SHP77 treated with DMSO at 0.1 percent for 48 hours (cell line): ENCODE measurements at regions not wholly inside any gene's neighbourhood (a gene's known extent, or its start where the extent isn't known, plus 50 kb on each side); places are given as distances from the start of the nearest gene placed in this dataset.

ENCODE experiments used
- DNase-seq: peaks from one replicate; lab custom pipeline; 2025; lab: John Stamatoyannopoulos, UW

GRCh38 chr14:36465178-36465577 lies 54.9 kb downstream of the NKX2-1 start:
- no peak for DNase-seq

GRCh38 chr14:36462890-36463289 lies 57.1 kb downstream of the NKX2-1 start:
- DNase-seq = no peak

DNA sequence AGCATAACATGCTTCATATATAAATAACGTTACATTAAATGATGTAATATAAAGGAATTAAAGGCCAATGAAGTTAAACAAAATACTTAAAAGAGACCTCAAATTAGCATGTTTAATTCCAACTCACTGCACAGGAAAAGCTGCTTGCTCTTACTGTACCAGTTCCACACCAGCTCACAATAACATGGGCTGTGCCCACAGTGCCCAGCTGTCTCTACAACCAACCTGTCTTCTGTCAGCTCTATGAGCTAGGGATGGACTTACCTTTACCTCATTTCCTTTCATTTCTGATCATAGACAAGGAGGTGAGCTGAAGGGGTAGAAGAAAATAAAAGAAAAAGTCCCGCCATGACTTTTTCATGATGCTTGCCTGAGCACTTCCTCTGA lies 64.8 kb downstream of the NKX2-1 start:
- DNase-seq = no peak

GRCh38 chr14:36454599-36455240 lies 65.3 kb downstream of the NKX2-1 start:
- DNase-seq = no peak

GRCh38 chr14:36452860-36453259 lies 67.2 kb downstream of the NKX2-1 start:
- no peak for DNase-seq

DNA sequence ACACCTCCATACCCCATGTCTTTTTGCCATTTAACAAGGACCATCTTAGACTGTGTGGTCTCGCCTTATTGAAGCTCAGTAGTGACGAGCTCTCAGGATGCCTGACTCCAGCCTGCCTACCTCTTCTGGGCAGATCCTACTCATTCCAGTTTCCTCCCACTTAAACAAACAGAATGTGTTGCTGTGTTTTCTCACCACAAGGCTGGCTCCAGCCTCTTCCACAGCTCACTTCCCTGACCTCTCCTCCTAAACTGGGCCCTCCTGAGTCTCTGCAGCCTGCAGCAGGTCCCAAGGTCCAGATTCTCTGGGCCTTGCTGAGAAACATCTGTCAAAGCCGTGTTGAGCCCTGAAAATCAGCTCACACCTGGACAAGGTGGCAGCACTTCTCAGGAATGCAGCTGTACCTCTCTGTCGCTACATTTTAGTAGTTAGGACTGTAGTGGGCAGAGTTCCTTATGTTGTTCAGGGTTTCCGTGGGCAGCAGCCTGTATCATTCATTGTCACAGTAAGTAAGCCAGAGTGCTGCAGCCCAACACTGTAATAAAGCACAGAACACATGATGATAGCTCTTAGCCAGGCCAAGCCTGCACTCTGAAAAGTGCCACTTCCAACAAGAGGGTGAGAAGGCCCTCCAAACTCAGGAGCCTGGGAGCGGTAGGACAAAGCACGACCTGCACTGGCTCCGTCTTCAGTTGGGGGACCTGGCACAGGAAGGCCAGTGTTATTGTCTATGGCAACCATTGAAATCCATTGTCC lies 68.5 kb downstream of the NKX2-1 start:
- DNase-seq = no peak

- DNase-seq = no peak
Observed at GRCh38 chr14:36450550-36450949, 69.5 kb downstream of the NKX2-1 start.

GRCh38 chr14:36449903-36450302 lies 70.1 kb downstream of the NKX2-1 start:
- no peak for DNase-seq

- DNase-seq = no peak
Observed at GRCh38 chr14:36443374-36443773, 76.7 kb downstream of the NKX2-1 start.

DNA sequence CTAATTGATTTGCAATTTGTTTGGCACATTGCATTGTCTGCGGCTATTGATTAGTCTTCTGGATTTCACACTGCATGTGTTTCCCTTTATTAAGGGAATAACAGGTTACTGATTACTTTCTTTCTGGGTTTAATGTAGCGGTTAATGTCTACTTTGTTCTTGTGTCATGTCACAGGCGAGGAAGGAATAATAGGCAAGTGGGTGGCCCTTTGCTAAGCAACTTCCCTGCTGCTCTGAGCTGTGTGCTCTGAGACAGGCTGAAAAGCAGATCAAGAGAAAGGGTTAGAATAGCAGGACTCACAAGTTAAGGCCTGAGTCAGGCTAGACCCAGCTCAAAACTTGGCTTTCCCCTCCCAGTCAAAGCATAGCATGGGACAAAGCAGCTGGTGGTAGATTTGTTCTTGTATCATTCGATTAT lies 77.2 kb downstream of the NKX2-1 start:
- no peak for DNase-seq

DNA sequence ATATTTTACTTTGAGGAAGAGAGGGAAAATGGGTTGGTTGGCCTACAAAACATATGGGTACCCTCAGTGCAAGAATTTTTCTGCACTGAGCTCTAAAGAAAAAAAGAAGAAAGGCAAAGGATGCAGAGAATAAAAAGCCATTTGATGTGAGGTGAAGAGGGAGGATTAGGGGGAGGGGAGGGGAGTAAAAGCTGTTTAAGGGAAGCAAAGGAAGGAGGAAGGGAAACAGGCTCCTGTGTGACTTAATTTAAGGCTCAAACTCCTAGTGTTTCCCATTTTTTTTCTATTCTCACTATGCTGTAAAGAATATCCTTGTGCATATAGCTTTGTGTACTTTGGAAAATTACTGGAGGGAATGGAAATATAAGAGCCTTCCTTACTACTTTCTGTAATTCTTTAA lies 78.7 kb downstream of the NKX2-1 start:
- no peak for DNase-seq

DNA sequence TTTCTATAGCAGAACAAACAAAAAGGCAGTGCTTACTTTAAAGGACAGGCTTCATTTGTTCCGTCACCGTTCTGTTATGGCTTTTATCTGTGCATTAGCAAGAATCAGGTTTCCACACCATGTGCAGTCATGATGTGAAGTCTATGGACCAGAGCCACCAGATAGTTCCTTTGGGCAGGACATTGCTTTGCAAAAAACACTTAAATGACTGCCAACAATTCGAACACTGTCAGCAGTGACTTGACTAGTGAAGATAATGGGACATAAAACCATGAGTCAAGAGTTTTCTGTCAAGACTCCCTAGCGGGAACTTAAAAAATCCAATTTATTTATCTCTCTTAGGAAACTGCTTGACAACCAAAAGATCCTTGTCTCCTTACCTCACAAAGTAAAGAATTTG lies 80.3 kb downstream of the NKX2-1 start:
- DNase-seq = no peak

GRCh38 chr14:36438883-36439282 lies 81.1 kb downstream of the NKX2-1 start:
- no peak for DNase-seq

DNA sequence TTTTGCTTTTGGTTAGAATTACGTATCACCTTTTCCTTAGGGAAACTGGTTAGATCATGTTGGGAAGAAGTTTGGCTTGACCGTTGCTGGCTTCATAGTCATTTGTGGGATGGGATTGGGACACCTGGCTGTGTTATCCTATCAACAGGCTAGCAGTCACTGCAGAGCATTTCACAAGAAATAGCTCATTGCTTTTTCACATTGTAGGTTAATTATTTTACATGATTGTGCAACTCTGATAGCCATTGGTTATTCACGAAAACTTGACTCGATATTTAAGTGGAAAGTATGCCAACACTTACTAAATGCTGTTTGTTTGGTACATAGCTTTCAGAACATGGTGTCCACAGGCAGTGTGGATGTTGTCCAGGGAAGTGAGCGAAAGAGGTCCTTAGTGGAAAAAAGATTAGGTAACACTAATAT lies 89.4 kb downstream of the NKX2-1 start:
- DNase-seq = no peak

DNA sequence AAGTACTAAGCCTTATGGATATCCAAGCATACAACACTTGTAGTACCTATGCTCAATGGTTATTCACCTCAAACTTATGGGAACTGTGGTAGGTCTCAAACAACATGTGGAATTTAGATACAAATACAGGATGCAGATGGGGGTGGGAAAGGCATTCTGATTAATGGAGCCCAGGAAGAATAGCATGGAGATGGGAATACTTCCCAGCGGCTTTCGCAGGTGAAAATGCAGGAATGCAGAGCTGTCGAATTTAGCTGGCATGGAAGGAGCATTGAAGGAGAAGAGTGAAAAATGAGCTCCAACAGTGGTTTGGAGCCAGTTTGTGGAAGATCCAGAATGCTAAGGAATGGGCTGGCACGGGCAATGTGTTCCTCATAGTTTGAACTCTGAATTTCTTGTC lies 89.9 kb downstream of the NKX2-1 start:
- DNase-seq = no peak

DNA sequence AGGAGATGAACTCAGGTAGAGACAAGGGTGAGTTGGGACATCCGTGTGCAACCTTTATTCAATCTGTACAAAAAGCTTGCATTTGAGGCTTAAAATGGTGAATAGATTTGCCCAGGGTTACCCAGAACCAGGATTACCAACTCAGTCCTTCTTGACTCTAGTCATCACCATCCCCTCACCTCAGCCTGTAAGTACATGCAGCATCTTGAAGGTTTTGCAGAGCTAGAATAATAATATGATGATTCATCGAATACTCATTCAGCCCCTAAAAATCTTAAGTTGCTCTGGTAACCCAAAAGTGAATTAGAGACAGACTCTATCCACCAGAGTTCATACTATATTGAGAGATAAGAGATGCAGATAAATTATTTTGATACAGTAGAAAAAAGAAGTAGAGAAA lies 90.3 kb downstream of the NKX2-1 start:
- no peak for DNase-seq

GRCh38 chr14:36428350-36428749 lies 91.7 kb downstream of the NKX2-1 start:
- DNase-seq = no peak

GRCh38 chr14:36426836-36427235 lies 93.2 kb downstream of the NKX2-1 start:
- DNase-seq = no peak

DNA sequence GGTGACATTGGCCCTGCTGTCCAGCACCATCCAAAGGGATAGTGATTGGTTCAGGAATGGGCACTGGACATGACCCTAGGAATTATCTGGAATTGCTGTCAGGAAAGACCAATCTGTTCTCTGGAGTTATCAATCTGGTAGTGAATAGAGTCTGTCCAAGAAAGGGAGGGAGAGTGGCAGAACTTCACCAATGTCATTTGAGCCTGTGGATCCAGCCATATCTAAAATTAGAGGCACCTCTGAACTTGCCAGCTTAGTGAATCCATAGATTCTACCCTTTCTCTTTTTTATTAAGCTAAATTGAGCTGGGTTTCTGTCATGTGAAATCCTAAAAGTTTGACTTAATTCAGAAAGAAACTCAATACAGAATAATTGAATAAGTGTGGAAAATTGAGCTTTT lies 93.9 kb downstream of the NKX2-1 start:
- no peak for DNase-seq

DNA sequence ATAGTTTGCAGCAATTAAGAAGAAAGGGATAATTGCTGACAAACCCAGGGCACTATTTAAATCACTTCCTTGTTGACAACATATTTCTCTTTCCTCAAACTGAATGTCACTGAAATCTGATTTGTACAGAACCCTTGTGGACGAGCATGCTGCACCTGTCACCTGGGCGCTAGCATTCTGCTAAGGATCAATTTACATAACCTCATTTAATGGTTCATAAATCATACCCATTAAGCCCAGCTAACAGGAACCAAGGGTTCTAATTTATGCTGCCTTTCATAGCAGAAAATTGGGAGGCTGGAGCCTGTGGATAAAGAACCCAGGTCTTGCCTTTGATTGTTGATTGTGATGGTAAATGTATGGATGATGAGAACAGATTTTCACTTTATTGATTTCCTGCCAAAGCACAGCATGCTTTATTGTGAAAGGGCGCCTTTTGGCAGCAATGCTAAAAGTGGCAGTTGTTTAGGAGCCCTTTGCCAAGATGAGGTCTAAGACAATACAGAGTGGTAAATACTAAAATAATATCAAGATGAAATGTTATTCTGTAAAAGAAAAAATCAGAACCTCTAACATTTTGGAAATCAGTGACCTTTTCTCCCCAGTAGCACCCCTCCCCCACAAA lies 95.4 kb downstream of the NKX2-1 start:
- peak; percentile 93 for DNase-seq

DNA sequence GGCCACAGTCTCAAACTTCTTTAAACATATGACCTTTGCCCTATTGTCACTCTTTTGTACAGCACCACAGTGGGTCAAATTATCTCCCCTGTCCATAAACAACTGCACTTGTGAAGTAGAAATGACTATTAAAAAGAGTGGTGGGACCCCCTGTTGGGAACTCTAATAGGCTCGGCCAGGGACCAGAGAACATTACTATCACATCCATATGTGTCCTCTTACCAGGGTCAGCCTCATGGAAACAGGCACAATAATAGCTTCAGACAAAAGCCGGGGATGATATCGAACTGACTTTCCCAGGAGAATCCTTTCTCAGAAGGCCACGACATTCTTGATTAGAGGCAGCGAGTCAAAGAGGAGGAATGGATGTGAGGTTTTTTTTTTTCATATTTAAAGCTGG lies 96.6 kb downstream of the NKX2-1 start:
- no peak for DNase-seq

- no peak for DNase-seq
Observed at GRCh38 chr14:36420149-36420687, 99.8 kb upstream of the MBIP start.

DNA sequence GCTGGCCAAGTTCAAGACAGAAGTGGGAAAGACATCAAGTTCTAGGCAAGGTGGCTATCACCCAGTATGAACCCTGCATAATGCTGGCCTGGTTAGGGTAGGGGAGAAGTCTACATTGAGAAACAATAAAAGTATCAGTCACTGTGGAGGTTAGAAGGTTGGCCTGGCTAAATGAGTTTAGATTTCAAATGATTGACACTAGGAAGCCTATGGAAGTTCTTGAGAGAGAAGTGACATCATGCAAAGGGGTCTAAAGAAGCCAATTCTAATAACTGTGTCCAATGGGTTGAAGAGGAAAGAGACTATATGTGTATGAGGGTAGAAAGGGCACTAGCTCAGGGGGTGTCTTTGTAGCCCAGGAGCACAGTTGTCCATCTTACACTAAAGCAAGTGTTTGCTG lies 98.5 kb upstream of the MBIP start:
- DNase-seq = no peak
